ENCODE measurements at regions not wholly inside any gene's neighbourhood (a gene's known extent, or its start where the extent isn't known, plus 50 kb on each side); places are given as distances from the start of the nearest gene placed in this dataset.

GRCh38 chr15:39438799-39439592, 141.9 kb upstream of the THBS1 start:
- peak in 1 of 2 donors; percentile 46 for ATAC-seq (ENCODE audit: low FRiP score in 2 of 2)
- Histone ChIP-seq H3K27me3 (no peaks in the 10 kb centered on the region), H3K36me3 (no peaks in the 10 kb centered on the region), H3K27ac (peak overlapping the region in 1 of 4 donors; percentile 47), H3K9me3 (no peaks in the 10 kb centered on the region), H3K4me3 (no peak overlapping the region), H3K4me1 (peaks cover 10 to 19% (median 14%) of the 10 kb centered on the region in 4 donors)
- DNase-seq: no peak
- WGBS, 2 donors: 80 to 87% methylated on average over 9 of the region's 9 CpGs
- TF ChIP-seq POLR2A (IDR thresholded peaks at IDR 0.05): no peak
- no peak for TF ChIP-seq CTCF (IDR thresholded peaks at IDR 0.05)
- no peak for TF ChIP-seq POLR2AphosphoS5 (IDR thresholded peaks at IDR 0.05)
- TF ChIP-seq EP300 (IDR thresholded peaks at IDR 0.05): no peak

- Histone ChIP-seq H3K4me1 (peaks cover 0 to 4% (median 0%) of the 10 kb centered on the region in 4 donors), H3K4me3 (no peak overlapping the region), H3K27ac (no peak overlapping the region), H3K36me3 (no peaks in the 10 kb centered on the region), H3K27me3 (no peaks in the 10 kb centered on the region), H3K9me3 (no peaks in the 10 kb centered on the region)
- no peak for ATAC-seq (ENCODE audit: low FRiP score in 2 of 2)
- TF ChIP-seq POLR2AphosphoS5 (IDR thresholded peaks at IDR 0.05) (no peak), EP300 (IDR thresholded peaks at IDR 0.05) (no peak)
- DNase-seq: no peak
- WGBS, 2 donors: 89 to 91% methylated on average over 2 of the region's 2 CpGs
These were observed 138.0 kb upstream of the THBS1 start for GRCh38 chr15:39442898-39443297.

- ATAC-seq (ENCODE audit: low FRiP score in 2 of 2): no peak
- Histone ChIP-seq H3K4me3 (no peak overlapping the region), H3K27me3 (no peaks in the 10 kb centered on the region), H3K36me3 (no peaks in the 10 kb centered on the region), H3K9me3 (no peaks in the 10 kb centered on the region), H3K27ac (no peak overlapping the region), H3K4me1 (peaks cover 0 to under 1% (median 0%) of the 10 kb centered on the region in 4 donors)
- TF ChIP-seq EP300 (IDR thresholded peaks at IDR 0.05) (no peak), POLR2A (IDR thresholded peaks at IDR 0.05) (no peak), POLR2AphosphoS5 (IDR thresholded peaks at IDR 0.05) (no peak), CTCF (IDR thresholded peaks at IDR 0.05) (no peak)
- DNase-seq: no peak
- WGBS, 2 donors: 87 to 90% methylated on average over 4 of the region's 4 CpGs
These were observed 137.1 kb upstream of the THBS1 start for GRCh38 chr15:39443659-39444219.

GRCh38 chr15:39444735-39445470, 136.0 kb upstream of the THBS1 start:
- no peak for TF ChIP-seq EP300 (IDR thresholded peaks at IDR 0.05)
- TF ChIP-seq POLR2AphosphoS5 (IDR thresholded peaks at IDR 0.05): peak in 1 of 2 donors; percentile 10
- TF ChIP-seq POLR2A (IDR thresholded peaks at IDR 0.05): no peak
- no peak for TF ChIP-seq CTCF (IDR thresholded peaks at IDR 0.05)
- Histone ChIP-seq H3K4me1 (no peaks in the 10 kb centered on the region), H3K27ac (no peak overlapping the region), H3K36me3 (no peaks in the 10 kb centered on the region), H3K4me3 (no peak overlapping the region), H3K27me3 (no peaks in the 10 kb centered on the region), H3K9me3 (no peaks in the 10 kb centered on the region)
- ATAC-seq (ENCODE audit: low FRiP score in 2 of 2) (no peak), DNase-seq (no peak)
- 69 to 81% methylated on average over 11 of the region's 11 CpGs for WGBS, 2 donors

GRCh38 chr15:39445931-39446330, 134.9 kb upstream of the THBS1 start:
- DNase-seq: no peak
- Histone ChIP-seq H3K36me3 (no peaks in the 10 kb centered on the region), H3K4me3 (no peak overlapping the region), H3K27me3 (no peaks in the 10 kb centered on the region), H3K9me3 (no peaks in the 10 kb centered on the region), H3K27ac (no peak overlapping the region), H3K4me1 (no peaks in the 10 kb centered on the region)
- WGBS, 2 donors: 90 to 97% methylated on average over 2 of the region's 2 CpGs
- ATAC-seq (ENCODE audit: low FRiP score in 2 of 2): no peak
- TF ChIP-seq POLR2A (IDR thresholded peaks at IDR 0.05): no peak
- TF ChIP-seq CTCF (IDR thresholded peaks at IDR 0.05): no peak
- TF ChIP-seq POLR2AphosphoS5 (IDR thresholded peaks at IDR 0.05): no peak
- no peak for TF ChIP-seq EP300 (IDR thresholded peaks at IDR 0.05)
